ENCODE measurements at regions not wholly inside any gene's neighbourhood (a gene's known extent, or its start where the extent isn't known, plus 50 kb on each side); places are given as distances from the start of the nearest gene placed in this dataset.
"Not testable (repeated sequence)": the region's sequence is repeated elsewhere in the genome, so short reads cannot be mapped to it uniquely, and the experiment has no call there.

- DNase-seq: no peak
These were observed 175.9 kb upstream of the COPS8 start for GRCh38 chr2:236909802-236910201.

- DNase-seq: no peak
These were observed 174.8 kb upstream of the COPS8 start for GRCh38 chr2:236910781-236911495.

DNA sequence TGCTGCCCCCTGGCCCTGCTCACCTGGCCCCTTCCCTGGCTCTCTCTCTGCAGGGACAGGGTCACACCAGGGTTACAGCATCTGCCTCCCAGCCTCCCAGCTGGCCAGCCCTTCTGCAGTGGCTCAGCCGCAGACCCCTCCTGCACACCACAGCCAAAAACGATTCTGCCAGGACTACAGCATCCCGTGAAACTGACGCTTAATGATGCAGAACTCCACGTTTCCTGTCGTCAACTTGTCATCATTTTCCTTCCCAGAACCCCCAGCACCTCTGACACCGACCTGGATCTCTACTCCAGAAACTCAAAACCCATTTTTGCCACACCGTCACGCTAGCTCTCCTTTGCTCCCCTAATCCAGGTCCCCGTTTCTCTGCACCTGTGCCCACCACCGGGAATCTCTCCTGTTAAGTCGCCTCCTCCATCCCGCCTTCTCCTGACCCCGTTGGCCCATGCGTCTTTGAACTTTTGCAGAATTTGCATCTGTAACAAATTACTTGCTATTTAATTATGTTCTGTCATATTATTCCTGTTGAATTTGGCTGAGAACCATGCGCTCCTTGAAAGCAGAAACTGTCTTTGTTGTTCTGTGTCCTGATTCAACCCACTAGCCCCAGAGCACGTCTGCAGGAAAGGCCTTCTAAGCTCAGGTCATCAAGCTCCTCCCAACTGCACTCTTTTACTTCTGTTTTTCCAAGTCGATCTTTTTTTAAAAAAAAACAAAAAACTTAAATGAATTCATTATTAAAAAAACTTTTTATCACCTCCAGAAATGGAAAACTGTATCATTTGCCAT lies 173.2 kb upstream of the COPS8 start:
- no peak for DNase-seq

- no peak for DNase-seq
These were observed 170.5 kb upstream of the COPS8 start for GRCh38 chr2:236915186-236915585.

GRCh38 chr2:236915726-236916125 lies 170.0 kb upstream of the COPS8 start:
- no peak for DNase-seq

GRCh38 chr2:236916181-236916580 lies 169.5 kb upstream of the COPS8 start:
- DNase-seq: no peak

GRCh38 chr2:236916651-236917050 lies 169.0 kb upstream of the COPS8 start:
- no peak for DNase-seq

GRCh38 chr2:236917164-236917563 lies 168.5 kb upstream of the COPS8 start:
- no peak for DNase-seq

GRCh38 chr2:236918545-236918944 lies 167.1 kb upstream of the COPS8 start:
- no peak for DNase-seq

GRCh38 chr2:236919209-236919608 lies 166.5 kb upstream of the COPS8 start:
- DNase-seq: no peak

- not testable (repeated sequence) for DNase-seq
These were observed 165.8 kb upstream of the COPS8 start for GRCh38 chr2:236919801-236920379.

GRCh38 chr2:236922061-236922460 lies 163.6 kb upstream of the COPS8 start:
- no peak for DNase-seq

GRCh38 chr2:236928380-236929037 lies 157.2 kb upstream of the COPS8 start:
- no peak for DNase-seq

- no peak for DNase-seq
These were observed 152.8 kb upstream of the COPS8 start for GRCh38 chr2:236932831-236933361.

DNA sequence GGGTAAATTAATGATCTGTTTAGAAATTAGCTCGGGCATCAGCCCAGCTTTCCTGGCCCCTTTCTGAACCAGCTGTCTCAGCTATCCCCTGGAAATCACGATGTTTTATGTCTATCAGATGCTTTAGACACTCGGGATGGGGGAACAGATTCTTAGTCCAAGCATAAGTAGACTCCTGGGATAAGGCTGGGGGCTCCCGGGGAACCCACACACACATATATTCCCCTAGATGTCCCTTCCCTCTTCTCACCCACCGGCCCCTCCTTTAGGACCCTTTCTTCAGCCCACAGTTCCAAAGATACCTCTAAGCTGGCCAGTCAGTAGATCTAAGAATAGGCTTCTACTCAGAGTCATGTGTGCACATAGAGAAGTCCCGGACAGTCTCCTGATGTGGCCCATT lies 151.5 kb upstream of the COPS8 start:
- DNase-seq: no peak

DNA sequence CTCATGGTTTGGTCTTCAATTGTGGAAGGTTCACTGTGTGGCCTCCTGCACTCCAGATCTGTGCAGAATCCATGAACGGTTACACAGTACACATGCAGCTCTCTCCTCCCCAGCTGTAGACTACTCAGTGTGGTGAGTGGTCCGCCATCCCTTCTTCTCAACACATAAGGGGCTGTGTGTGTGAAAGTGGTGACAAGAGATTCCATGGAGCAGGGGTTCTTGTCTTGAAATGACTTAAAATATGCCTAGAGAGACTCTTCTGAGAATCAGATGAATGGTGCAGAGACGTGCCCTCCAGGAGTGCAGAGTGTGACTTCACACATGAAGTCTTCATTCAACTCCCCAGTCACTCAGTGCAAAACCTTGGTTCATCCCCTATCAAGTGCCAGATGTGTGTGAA lies 151.0 kb upstream of the COPS8 start:
- no peak for DNase-seq

- DNase-seq: no peak
These were observed 150.6 kb upstream of the COPS8 start for GRCh38 chr2:236935083-236935482.

DNA sequence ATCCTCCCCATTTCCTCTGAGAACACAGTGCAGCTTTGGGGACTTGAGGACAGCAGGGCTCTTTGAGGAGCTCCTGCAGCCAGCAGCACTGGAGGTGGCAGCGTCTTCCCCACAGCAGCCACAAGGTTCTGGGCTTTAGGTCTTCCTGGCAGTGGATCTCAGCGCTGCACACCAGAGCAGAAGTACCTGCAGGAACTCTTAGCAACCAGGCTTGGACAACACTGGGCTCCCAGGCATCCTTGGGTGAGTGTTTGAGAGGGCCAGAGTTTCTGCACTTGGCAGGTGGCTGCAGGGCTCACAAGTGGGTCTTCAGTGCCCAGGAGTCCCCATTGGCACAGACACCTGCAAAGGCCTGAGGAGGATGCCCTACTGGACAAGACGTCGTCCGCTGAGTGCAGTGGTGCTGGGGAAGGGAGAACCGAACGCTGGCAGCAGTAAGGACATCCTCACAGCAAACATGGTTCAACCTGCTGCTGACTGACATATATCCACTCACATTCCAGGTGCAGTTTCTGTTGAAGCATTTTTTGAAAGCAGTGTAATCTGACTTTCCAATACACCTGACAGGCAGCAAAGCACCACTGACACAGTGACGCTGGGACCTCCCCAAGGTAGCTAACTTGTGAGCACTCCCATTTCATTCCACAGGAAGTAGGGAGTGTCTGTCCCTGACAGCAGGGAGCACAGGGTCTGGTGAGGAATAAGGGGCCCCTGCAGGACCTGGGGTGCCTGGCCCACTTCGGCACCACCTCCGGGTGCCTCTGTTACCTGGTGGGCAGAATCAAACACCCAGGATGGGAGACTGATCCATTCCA lies 149.9 kb upstream of the COPS8 start:
- DNase-seq: no peak

DNA sequence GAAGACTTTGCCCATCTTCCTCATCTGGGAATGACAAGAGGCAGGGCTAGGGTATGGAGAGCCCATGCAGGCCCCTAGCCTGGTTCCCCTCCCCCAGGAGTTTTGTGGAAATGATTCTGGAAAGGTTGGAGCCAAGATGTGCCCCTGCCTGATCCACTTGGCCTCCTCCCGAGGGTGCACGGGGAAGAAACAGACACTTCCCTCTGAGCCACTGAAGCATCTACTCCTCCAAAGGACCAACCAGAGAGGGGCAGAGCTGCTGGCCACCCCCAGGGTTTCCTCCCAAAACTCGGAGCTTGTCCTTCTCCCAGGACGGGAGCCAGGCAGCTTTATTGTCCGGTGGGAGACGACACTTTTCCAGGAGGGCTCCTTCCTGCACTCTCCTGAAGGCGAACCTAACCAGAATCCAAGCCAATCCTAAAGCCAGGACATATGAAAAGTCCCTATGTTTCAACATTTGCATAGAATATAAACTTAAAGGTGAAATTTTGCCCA lies 149.2 kb upstream of the COPS8 start:
- DNase-seq: no peak

DNA sequence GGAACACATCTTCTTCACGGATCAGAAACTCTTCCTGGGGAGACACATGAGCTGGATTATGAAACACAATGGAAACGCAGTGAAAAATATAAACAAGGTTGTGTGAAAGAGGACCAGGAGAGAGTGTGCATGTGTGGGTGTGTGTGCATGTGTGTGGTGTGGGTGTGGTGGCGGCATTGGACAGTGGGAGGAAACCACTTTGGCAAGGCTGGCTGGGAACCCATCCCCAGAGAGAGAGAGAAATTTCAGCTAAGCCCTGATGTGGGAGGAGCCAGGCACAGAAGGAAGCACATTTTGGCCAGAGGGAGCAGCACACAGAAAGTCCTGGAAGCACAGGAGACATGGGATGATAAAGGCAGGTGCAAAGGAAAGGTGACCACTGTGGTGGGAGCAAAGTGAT lies 147.6 kb upstream of the COPS8 start:
- DNase-seq: no peak

- no peak for DNase-seq
These were observed 146.4 kb upstream of the COPS8 start for GRCh38 chr2:236939271-236939670.

GRCh38 chr2:236939721-236940231 lies 145.9 kb upstream of the COPS8 start:
- no peak for DNase-seq

All from activated CD8-positive, alpha-beta memory T cell treated with anti-CD3 and anti-CD28 coated beads, Interleukin-2, amount 50 U/mL, for 48 hours (primary cell).